SK-N-MC (cell line): ENCODE measurements at regions not wholly inside any gene's neighbourhood (a gene's known extent, or its start where the extent isn't known, plus 50 kb on each side); places are given as distances from the start of the nearest gene placed in this dataset.
A peak's percentile ranks its signal among the peaks of the same experiment; 100 is the strongest.
"Not testable (repeated sequence)": the region's sequence is repeated elsewhere in the genome, so short reads cannot be mapped to it uniquely, and the experiment has no call there.

Source experiments
- DNase-seq: peaks from one replicate; pipeline ENCODE4 v3.0.0-alpha.2; 2011; ENCODE audit warnings: low read depth, low spot score
- H3K27ac ChIP-seq: fragments of 200-600 bp; sonication (generic); 2 replicates; pipeline ENCODE4 v1.5.1; 2016; ENCODE audit warnings: mixed run types
- H3K36me3 ChIP-seq: fragments of 200-600 bp; sonication (generic); 2 replicates; pipeline ENCODE4 v1.6.1; 2017; ENCODE audit warnings: antibody characterized with exemption, low read length, mixed read lengths; ENCODE audit not compliant: insufficient read depth
- H3K4me3 ChIP-seq: fragments of 200-600 bp; sonication (generic); 2 replicates; pipeline ENCODE4 v1.5.1; 2016
- H3K9ac ChIP-seq: fragments of 200-600 bp; sonication (generic); 2 replicates; pipeline ENCODE4 v1.8.0; 2017; ENCODE audit warnings: mixed run types, mixed read lengths; ENCODE audit not compliant: insufficient read length
- H3K9me3 ChIP-seq: fragments of 200-600 bp; sonication (generic); 2 replicates; pipeline ENCODE4 v1.6.1; 2017; ENCODE audit warnings: low read depth, mild to moderate bottlenecking, antibody characterized with exemption, low read length, moderate library complexity, mixed read lengths
- EZH2 ChIP-seq: fragments of 200-600 bp; sonication (generic); IDR thresholded peaks from one replicate; pipeline ENCODE4 v1.6.1; 2017; ENCODE audit warnings: antibody characterized with exemption
- FOXP2 ChIP-seq: optimal IDR thresholded peaks from 2 replicates; pipeline ENCODE3; 2011; ENCODE audit warnings: mild to moderate bottlenecking, moderate library complexity; ENCODE audit not compliant: insufficient read depth; ENCODE audit errors: extremely low read length, control extremely low read depth
- POLR2AphosphoS5 ChIP-seq: IDR thresholded peaks from 2 replicates; pipeline ENCODE4 v1.6.1; 2012; ENCODE audit warnings: mild to moderate bottlenecking, low read depth, low read length, borderline replicate concordance

DNA sequence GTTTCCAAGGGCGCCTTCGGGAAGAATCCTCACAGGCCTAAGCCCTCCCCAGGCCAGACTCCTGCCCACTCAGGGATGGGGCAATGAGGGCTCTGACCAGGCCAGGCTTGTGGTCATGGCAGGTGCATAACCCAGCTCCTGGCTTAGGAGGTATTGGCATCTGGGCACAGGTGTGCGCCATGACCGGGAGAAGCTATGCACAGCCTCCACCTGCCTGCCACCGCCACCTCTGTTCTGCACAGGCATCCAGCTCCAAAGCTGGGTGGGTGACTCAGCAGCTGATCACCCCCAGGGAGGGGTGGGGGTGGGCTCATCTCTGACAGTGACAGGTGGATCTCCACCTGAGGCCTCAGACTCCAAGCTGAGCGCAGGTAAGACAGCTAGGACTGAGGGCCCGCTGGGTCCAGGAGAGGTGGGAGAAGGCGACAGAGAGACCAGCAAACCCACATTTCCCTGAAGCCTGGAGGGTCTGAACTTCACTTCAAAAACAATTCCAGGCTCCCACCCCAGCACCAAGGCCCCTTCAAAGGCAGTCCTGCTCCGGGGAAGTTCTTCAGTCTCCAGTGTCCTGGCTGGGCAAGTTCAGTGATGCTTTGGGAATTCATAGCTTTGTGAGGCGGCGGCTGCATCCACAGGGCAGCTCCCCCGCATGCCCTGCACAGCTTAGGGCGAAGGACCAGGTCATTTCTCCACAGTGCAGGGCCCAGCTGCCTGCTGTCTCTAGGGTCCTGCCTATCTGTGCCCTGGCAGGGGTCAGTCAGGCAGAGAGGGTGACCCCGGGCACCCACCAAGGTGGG lies 121.6 kb upstream of the SMURF2 start:
- DNase-seq, result no peak
- no peaks in the 10 kb centered on the region for H3K9me3 ChIP-seq
- H3K27ac ChIP-seq, result no peak overlapping the region
- no peak overlapping the region for H3K4me3 ChIP-seq
- no peak overlapping the region for H3K9ac ChIP-seq
- TF ChIP-seq EZH2, result no peak
- TF ChIP-seq FOXP2, result no peak
- TF ChIP-seq POLR2AphosphoS5, result no peak
- no peaks in the 10 kb centered on the region for H3K36me3 ChIP-seq

DNA sequence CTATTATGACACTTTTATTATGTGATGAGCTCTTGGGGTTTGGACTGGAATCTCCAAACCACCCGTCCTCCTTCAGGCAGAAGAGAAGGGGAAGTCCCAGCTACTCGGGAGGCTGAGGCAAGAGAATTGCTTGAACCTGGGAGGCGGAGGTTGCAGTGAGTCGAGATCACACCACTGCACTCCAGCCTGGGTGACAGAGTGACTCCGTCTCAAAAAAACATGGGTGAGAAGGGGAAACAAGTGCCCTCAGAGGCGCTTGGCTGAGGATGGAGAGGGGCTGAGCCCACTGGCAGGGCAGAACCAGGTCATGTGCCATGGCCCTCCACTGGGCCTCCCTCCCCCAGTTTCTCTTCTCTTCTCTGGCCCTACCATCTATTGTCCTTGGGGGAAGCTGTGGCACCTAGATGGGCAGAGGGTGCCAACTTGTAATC lies 120.9 kb upstream of the SMURF2 start:
- H3K36me3 ChIP-seq, result no peaks in the 10 kb centered on the region
- H3K9ac ChIP-seq, result no peak overlapping the region
- H3K4me3 ChIP-seq, result no peak overlapping the region
- no peak overlapping the region for H3K27ac ChIP-seq
- TF ChIP-seq FOXP2 (no peak), EZH2 (no peak), POLR2AphosphoS5 (no peak)
- no peaks in the 10 kb centered on the region for H3K9me3 ChIP-seq
- DNase-seq, result no peak

DNA sequence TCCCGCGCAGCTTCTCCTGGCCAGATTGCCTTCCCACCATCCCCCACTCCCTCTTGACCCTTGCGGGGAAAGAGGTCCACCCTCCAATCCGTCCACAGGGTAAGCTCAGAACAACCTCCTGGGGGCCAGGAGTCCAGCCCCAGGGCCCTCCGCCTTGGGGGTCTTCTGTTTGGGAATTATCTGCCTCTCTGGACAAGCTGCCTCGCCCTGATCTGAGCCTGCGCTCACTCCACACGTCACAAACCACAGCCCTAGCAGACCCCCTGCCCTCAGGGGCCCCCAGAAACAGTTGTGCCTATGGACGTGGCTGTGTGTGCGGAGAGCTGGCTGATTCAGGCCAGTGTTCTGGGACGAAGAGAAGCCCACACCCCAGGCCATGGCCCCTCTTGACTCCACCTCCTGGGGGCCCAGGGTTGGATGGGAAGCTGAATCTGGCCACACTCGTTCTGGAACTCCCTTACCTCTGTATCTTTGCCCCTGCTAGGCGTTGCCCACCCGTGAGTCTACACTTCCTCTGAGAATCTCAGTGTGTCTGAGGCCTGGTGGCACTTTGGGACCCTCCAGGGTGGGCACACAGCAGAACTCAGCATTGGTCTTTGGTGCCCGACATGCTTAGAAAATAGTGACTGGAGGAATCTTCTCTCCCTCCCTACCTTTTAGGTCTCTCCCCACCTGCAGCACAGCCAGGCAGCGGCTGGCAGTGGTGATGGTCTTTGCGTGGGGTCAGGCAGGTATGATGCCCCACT lies 119.9 kb upstream of the SMURF2 start:
- no peak overlapping the region for H3K9ac ChIP-seq
- no peak overlapping the region; the same call in 1 of the 2 replicates for H3K4me3 ChIP-seq
- no peaks in the 10 kb centered on the region for H3K36me3 ChIP-seq
- DNase-seq, result no peak
- TF ChIP-seq EZH2 (no peak), POLR2AphosphoS5 (no peak), FOXP2 (no peak)
- no peak overlapping the region for H3K27ac ChIP-seq
- H3K9me3 ChIP-seq, result no peaks in the 10 kb centered on the region

DNA sequence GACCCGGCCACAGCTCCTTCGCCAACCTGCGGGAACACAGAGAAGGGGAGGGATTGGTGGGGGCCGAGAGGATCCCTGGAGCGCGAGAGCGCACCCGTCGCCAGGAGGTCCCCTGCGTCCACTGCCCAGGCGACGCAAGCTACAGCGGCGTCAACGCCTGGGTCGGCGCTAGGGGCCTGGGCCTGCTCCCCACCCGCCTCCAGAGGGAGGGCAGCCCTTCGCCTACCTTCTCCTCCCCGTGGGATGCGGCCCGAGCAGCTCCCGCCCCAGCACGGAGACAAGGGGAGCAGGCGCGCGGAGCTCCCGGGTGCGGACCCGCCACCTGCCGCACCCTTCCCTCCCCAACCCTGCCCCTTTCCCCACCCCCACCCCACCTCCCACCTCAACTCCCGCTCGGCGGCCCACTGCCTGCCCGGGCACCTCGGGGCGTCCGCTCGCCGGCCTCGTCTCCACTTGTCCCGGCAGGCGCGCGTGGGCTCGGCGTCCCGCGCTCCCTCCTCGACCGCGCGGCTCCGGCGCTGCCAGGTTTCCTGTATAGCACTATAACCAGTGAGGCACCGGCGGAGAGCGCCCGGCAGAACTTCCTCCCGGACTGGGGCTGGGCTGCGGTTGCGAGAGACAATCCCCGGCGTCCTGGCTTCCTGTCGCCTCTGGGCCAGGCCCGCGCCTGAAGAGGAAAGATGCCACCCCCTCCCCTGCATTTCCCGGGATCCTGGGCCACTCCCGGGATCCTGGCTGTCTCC lies 119.1 kb upstream of the SMURF2 start:
- no peak for DNase-seq
- TF ChIP-seq EZH2, result no peak
- TF ChIP-seq POLR2AphosphoS5, result no peak
- TF ChIP-seq FOXP2, result no peak
- H3K4me3 ChIP-seq, result peak overlapping the region; percentile 75
- H3K9ac ChIP-seq, result no peak overlapping the region
- H3K27ac ChIP-seq, result no peak overlapping the region
- H3K36me3 ChIP-seq, result no peaks in the 10 kb centered on the region
- H3K9me3 ChIP-seq, result no peaks in the 10 kb centered on the region

DNA sequence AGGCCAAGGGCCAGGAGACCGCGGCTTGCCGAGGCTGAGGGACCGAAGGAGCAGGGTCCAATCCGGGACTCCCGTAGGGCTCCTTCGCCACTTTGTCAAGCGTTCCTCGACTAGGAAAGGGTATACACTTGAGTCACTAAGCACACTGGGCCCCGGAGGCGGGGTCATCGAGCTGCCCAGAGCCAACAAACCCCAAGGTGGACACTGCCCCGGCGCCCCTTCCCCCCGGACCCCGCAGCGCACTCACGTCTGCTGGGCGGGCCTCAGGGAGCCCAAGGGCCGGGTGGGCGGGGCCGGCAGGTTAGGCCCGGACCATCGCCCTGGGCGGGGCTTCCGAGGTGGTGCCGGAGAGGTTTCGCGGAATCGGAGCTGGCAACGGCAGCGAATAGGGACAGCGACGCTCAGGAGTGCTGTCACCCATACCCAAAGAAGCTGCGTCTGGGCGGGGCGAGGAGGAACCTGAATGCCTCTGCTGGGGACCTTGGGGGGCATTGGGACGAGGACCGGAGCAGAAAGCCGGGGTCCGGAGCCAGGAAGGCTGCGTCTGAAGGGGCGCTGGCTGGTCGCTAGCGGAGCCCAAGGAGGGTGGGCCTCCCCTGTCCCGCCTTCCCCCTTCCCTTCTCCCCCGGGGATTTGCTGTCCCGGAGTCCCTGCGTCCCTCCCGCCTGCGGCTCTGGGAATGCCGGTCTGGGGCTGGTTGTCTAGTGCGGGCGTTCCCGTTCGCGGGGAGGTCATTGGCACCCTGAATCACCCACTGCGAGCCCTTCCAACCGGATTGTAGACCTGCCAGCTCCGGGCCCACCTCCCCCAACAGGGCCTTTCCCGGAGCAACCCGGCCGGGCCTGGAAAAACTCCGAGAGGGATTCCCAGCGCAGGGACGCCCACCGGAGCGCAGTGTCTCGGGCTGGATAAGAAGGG lies 118.2 kb upstream of the SMURF2 start:
- Histone ChIP-seq H3K9me3 (no peaks in the 10 kb centered on the region), H3K4me3 (peak overlapping the region; percentile 75), H3K36me3 (no peaks in the 10 kb centered on the region), H3K9ac (no peak overlapping the region), H3K27ac (no peak overlapping the region)
- TF ChIP-seq FOXP2 (no peak), POLR2AphosphoS5 (no peak), EZH2 (no peak)
- no peak for DNase-seq

DNA sequence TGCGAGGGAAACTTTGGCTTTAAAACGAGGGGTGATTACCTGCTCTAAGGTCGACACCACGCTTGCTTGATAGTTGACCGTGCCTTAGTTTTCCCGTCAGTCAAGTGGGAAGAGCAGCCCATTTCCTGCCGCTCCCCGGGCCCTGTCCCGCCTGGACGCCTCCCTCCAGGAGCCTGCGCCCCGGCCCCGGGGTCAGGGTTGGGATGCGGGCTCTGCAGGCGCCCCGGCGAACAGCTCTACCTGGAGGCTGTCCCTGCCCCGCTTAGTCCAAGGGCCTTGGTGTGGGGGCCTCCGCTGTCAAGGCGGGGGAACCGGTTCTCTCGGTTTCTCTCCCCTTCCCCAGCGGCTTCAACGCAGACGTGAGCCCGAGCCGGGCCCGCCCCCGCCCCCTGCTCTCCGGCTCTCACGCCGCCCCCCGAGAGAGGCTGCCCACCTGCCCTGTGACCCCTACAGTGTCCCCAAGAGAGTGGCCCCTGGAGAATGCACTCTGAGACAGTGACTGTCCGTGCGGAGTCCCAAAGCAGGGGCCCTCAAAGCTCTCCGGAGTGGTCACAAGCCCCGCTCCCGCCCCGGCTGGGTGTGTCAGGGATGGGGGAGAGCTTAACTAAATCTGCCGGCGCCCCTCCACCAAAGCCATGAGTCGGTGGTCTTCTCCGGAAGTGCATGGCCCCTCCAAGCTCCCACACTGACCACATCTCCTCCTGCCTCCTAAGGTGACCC lies 117.4 kb upstream of the SMURF2 start:
- no peak overlapping the region for H3K9ac ChIP-seq
- TF ChIP-seq POLR2AphosphoS5 (no peak), FOXP2 (no peak), EZH2 (no peak)
- no peak overlapping the region for H3K27ac ChIP-seq
- no peaks in the 10 kb centered on the region for H3K9me3 ChIP-seq
- H3K4me3 ChIP-seq, result peak overlapping the region; percentile 75
- DNase-seq, result no peak
- no peaks in the 10 kb centered on the region for H3K36me3 ChIP-seq

DNA sequence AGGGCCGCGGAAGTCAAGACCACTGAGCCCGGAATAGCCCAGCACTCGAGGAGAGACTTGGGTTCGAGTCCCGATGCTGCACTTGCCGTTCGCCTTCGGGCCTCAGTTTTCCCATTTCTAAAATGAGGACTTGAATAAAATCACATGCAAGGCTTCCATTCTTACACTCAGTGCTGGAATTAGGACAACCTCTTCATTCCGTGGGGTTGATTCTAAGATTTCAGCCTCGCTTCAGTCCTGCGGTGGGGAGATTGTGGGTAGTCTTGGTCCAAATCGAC lies 116.9 kb upstream of the SMURF2 start:
- peak overlapping the region; percentile 62 for H3K4me3 ChIP-seq

More for the DNA sequence above, 116.9 kb upstream of the SMURF2 start:
- H3K36me3 ChIP-seq, DNase-seq, H3K27ac ChIP-seq, H3K9ac ChIP-seq, H3K9me3 ChIP-seq: not testable (repeated sequence)
